K562 (cell line): ENCODE measurements at regions not wholly inside any gene's neighbourhood (a gene's known extent, or its start where the extent isn't known, plus 50 kb on each side); places are given as distances from the start of the nearest gene placed in this dataset.
A peak's percentile ranks its signal among the peaks of the same experiment; 100 is the strongest.

Experiments
- CTBP1 ChIP-seq: fragments of 450-650 bp; IDR thresholded peaks from 2 replicates; pipeline ENCODE4 v1.6.1; 2016; ENCODE audit warnings: borderline replicate concordance
- ELF1 ChIP-seq: fragments of 200-800 bp; sonication (Bioruptor generic); IDR thresholded peaks from 2 replicates; pipeline ENCODE4 v1.6.1; 2016; ENCODE audit warnings: missing genetic modification characterization, missing compliant biosample characterization
- HDAC2 ChIP-seq: fragments of 450-650 bp; IDR thresholded peaks from 2 replicates; pipeline ENCODE4 v1.6.1; 2016; ENCODE audit warnings: mild to moderate bottlenecking
- LARP7 ChIP-seq: fragments of 450-650 bp; IDR thresholded peaks from 2 replicates; pipeline ENCODE4 v1.6.1; 2016
- PURB ChIP-seq: sonication (generic); formaldehyde crosslinking; IDR thresholded peaks from 2 replicates; pipeline ENCODE4 v1.9.0; 2021; ENCODE audit warnings: low read depth, mild to moderate bottlenecking, missing genetic modification reagents
- TRIM28 ChIP-seq: fragments of 450-650 bp; IDR thresholded peaks from 2 replicates; pipeline ENCODE4 v1.6.1; 2017
- ZNF175 ChIP-seq: fragments of 200-800 bp; sonication (Bioruptor generic); IDR thresholded peaks from 2 replicates; pipeline ENCODE4 v1.6.1; 2016; ENCODE audit warnings: low read depth, mild to moderate bottlenecking, missing genetic modification characterization, missing compliant biosample characterization
- ZNF197 ChIP-seq: fragments of 200-800 bp; sonication (Bioruptor generic); IDR thresholded peaks from 2 replicates; pipeline ENCODE4 v1.6.1; 2016; ENCODE audit warnings: low read depth, missing genetic modification characterization, missing compliant biosample characterization
- ZNF583 ChIP-seq: fragments of 250-450 bp; sonication (Bioruptor Pico); IDR thresholded peaks from 2 replicates; pipeline ENCODE4 v1.4.0; 2020
- TF ChIP-seq, protein P1 (sequence below): sonication (generic); formaldehyde crosslinking; IDR thresholded peaks from 2 replicates; pipeline ENCODE4 v1.5.0; 2020; ENCODE audit warnings: missing genetic modification reagents
- TF ChIP-seq, protein P2 (sequence below): fragments of 450-650 bp; IDR thresholded peaks from 2 replicates; pipeline ENCODE4 v1.6.1; 2017; ENCODE audit warnings: antibody characterized with exemption, mild to moderate bottlenecking

DNA sequence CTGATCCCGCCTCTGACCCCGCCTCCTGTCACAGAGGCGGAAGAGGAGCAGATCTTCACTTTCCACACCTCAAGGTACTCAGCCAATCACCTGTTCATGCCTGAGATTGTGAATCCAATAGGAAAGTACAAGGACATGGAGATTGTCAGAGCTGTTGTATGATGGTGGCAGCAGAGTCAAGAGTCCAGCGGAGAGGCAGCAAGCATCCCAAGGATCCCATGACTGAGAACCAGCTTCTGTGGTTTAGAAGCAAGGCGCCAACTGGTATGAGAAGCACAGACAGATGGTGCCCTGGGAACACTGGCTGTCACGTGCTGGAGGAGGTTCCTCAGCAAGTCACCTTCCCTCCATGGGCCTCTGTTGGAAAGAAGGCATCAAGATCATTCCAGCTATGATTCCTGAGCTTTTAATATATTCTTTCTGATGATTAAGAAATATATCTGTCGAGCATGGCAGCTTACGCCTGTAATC, 93.9 kb downstream of the CPN2 start (continued):
- TF ChIP-seq, protein P1, sequence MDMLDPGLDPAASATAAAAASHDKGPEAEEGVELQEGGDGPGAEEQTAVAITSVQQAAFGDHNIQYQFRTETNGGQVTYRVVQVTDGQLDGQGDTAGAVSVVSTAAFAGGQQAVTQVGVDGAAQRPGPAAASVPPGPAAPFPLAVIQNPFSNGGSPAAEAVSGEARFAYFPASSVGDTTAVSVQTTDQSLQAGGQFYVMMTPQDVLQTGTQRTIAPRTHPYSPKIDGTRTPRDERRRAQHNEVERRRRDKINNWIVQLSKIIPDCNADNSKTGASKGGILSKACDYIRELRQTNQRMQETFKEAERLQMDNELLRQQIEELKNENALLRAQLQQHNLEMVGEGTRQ: peak; percentile 18; the same call in 1 of the 2 replicates
- TF ChIP-seq ZNF175 (CRISPR knock-in tag) (peak; percentile 67; the same call in 1 of the 2 replicates), CTBP1 (0 out of 2 replicates have a peak, but pooled peaks have one; percentile 13), LARP7 (no peak), PURB (CRISPR knock-in tag) (no peak), TRIM28 (no peak), ZNF197 (0 out of 2 replicates have a peak, but pooled peaks have one; percentile 5), HDAC2 (no peak), ELF1 (0 out of 2 replicates have a peak, but pooled peaks have one; percentile 31), ZNF583 (CRISPR knock-in tag) (peak; percentile 51; the same call in 1 of the 2 replicates)
- TF ChIP-seq, protein P2, sequence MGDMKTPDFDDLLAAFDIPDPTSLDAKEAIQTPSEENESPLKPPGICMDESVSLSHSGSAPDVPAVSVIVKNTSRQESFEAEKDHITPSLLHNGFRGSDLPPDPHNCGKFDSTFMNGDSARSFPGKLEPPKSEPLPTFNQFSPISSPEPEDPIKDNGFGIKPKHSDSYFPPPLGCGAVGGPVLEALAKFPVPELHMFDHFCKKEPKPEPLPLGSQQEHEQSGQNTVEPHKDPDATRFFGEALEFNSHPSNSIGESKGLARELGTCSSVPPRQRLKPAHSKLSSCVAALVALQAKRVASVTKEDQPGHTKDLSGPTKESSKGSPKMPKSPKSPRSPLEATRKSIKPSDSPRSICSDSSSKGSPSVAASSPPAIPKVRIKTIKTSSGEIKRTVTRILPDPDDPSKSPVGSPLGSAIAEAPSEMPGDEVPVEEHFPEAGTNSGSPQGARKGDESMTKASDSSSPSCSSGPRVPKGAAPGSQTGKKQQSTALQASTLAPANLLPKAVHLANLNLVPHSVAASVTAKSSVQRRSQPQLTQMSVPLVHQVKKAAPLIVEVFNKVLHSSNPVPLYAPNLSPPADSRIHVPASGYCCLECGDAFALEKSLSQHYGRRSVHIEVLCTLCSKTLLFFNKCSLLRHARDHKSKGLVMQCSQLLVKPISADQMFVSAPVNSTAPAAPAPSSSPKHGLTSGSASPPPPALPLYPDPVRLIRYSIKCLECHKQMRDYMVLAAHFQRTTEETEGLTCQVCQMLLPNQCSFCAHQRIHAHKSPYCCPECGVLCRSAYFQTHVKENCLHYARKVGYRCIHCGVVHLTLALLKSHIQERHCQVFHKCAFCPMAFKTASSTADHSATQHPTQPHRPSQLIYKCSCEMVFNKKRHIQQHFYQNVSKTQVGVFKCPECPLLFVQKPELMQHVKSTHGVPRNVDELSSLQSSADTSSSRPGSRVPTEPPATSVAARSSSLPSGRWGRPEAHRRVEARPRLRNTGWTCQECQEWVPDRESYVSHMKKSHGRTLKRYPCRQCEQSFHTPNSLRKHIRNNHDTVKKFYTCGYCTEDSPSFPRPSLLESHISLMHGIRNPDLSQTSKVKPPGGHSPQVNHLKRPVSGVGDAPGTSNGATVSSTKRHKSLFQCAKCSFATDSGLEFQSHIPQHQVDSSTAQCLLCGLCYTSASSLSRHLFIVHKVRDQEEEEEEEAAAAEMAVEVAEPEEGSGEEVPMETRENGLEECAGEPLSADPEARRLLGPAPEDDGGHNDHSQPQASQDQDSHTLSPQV: peak; percentile 69
